GM13977 (cell line): ENCODE measurements at regions not wholly inside any gene's neighbourhood (a gene's known extent, or its start where the extent isn't known, plus 50 kb on each side); places are given as distances from the start of the nearest gene placed in this dataset.
A peak's percentile ranks its signal among the peaks of the same experiment; 100 is the strongest.
"Not testable (repeated sequence)": the region's sequence is repeated elsewhere in the genome, so short reads cannot be mapped to it uniquely, and the experiment has no call there.

Experiments
- DNase-seq: peaks from one replicate; pipeline ENCODE4 v3.0.0; 2012; ENCODE audit warnings: low spot score
- in situ Hi-C: fragments of 300-500 bp; cut with MboI; formaldehyde crosslinking; loops from one replicate; pipeline ENCODE4 v1.12.0; 2022; ENCODE audit warnings: low sequenced_read_pairs, low pct_unique_long_range_greater_than_20kb, mixed read lengths, inconsistent platforms; ENCODE audit not compliant: unreplicated experiment
- TF ChIP-seq, protein P1 (sequence below): IDR thresholded peaks from 2 replicates; pipeline ENCODE4 v1.5.1; 2012; ENCODE audit warnings: mild to moderate bottlenecking, control low read depth; ENCODE audit not compliant: insufficient read depth; ENCODE audit errors: extremely low read depth, missing control alignments

DNA sequence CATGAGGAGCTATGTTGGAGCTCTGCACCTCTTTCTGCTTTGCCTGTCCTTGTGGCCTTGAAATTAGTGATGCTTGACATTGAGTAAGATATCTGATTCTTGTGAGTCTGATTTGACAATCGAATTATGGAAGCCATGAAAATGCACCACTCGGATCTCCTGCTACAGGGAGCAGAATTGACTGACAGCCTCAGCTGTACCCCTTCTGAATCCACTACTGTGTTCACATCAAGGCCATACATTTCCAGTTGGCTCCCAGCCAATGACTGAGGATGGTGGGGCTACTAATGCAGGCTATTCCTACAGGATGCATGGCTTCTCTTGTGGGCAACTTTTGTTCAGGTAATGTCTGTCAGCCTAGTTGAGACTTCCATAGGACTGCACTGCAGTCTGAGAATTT is 321.9 kb downstream of the REEP3 start:
- in situ Hi-C loops: no loop called here
- TF ChIP-seq, protein P1, sequence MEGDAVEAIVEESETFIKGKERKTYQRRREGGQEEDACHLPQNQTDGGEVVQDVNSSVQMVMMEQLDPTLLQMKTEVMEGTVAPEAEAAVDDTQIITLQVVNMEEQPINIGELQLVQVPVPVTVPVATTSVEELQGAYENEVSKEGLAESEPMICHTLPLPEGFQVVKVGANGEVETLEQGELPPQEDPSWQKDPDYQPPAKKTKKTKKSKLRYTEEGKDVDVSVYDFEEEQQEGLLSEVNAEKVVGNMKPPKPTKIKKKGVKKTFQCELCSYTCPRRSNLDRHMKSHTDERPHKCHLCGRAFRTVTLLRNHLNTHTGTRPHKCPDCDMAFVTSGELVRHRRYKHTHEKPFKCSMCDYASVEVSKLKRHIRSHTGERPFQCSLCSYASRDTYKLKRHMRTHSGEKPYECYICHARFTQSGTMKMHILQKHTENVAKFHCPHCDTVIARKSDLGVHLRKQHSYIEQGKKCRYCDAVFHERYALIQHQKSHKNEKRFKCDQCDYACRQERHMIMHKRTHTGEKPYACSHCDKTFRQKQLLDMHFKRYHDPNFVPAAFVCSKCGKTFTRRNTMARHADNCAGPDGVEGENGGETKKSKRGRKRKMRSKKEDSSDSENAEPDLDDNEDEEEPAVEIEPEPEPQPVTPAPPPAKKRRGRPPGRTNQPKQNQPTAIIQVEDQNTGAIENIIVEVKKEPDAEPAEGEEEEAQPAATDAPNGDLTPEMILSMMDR: no peak
- no peak for DNase-seq

DNA sequence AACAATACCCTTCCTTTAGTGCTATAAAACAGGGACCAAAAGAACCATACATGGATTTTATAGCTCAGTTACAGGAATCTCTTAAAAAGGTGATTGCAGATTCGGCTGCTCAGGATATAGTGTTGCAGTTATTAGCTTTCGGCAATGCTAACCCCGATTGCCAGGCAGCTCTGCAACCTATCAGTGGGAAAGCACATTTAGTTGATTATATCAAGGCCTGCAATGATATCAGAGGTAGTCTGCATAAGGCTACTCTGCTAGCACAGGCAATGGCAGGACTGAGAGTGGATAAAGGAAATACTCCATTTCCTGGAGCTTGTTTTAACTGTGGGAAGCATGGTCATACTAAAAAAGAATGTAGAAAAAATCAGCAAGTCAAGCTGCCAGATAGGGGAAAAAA is 327.7 kb downstream of the REEP3 start:
- in situ Hi-C loops, DNase-seq: not testable (repeated sequence)

DNA sequence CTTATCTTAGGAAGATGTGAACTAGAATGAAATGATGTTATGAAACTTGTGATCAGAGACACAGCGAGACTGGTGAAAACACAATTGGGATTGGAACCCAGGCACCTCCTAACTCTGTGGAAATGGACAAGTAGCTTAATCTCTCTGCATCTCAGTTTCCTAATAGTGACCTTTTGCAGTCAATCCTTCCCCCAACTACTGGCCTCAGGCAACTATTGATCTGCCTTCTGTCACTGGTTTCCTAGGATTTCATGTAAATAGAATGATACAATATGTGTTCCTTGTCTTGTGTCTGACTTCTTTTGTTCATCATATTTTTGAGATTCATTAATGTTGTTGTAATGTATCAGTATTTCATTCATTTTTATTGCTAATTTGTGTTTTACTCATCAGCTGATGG is 341.7 kb downstream of the REEP3 start:
- no peak for DNase-seq
- TF ChIP-seq, protein P1: no peak
- in situ Hi-C loops: no loop called here

- no peak for DNase-seq
- in situ Hi-C loops: no loop called here
- TF ChIP-seq, protein P1: no peak
Measured at GRCh38 chr10:63865210-63865609, 344.0 kb downstream of the REEP3 start.

- TF ChIP-seq, protein P1: peak; percentile 82
- DNase-seq: peak; percentile 66
- in situ Hi-C loops: no loop called here
Measured at GRCh38 chr10:63866075-63866746, 345.0 kb downstream of the REEP3 start.

- in situ Hi-C loops: no loop called here
- no peak for DNase-seq
- TF ChIP-seq, protein P1: peak; percentile 25
Measured at GRCh38 chr10:63866747-63867140, 345.5 kb downstream of the REEP3 start.

GRCh38 chr10:63878428-63878827 is 357.2 kb downstream of the REEP3 start:
- no peak for DNase-seq
- TF ChIP-seq, protein P1: no peak
- in situ Hi-C loops: no loop called here
